Right lobe of liver (tissue), 4 donors: ENCODE measurements at regions not wholly inside any gene's neighbourhood (a gene's known extent, or its start where the extent isn't known, plus 50 kb on each side); places are given as distances from the start of the nearest gene placed in this dataset.

Experiments
- POLR2A ChIP-seq: fragments of 450-650 bp; IDR thresholded peaks from one replicate; pipeline ENCODE4 v1.6.1; 2017; ENCODE audit warnings: antibody characterized with exemption, mild to moderate bottlenecking
- TF ChIP-seq, protein P1 (sequence below), 4 donors: fragments of 200-600 bp in 3 of 4; fragments of 450-650 bp in 1 of 4; IDR thresholded peaks; one replicate each; pipeline versions ENCODE4 v1.5.1 to v1.8.0; 2016 to 2022; ENCODE audit warnings: antibody characterized with exemption in 4 of 4, mild to moderate bottlenecking in 2 of 4
- donor health status: DM: no; HTN: no; CAD: no.
- donor health status: DM: no; HTN: no; CAD: no.
- donor health status: DM: no; HTN: yes; CAD: no.

DNA sequence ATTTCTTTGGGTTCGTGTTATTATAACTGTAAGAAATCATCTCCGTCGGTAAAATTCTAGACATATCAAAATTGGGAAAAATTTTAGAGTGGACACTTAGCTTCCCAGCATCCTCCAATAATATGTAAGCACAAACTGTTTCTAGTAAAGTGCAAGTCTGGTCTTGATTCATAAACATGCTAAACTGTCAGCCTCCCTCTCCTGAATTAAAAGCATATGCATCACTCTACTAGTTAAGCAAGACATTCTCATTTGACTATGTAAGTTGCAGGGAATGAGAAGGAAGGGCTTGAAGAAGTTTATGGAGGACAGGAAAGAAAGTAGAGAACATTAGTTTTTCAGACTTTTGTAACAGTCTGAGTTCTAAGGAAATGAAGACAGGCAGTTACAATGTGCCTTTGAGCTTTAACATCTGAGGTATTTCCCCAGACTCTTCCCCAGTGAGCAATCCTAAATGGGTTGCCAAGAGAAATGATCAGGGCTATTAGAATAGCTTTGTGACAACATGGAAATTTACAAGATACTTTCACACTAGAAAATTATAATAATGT is 90.0 kb downstream of the TYW3 start:
- TF ChIP-seq, protein P1, sequence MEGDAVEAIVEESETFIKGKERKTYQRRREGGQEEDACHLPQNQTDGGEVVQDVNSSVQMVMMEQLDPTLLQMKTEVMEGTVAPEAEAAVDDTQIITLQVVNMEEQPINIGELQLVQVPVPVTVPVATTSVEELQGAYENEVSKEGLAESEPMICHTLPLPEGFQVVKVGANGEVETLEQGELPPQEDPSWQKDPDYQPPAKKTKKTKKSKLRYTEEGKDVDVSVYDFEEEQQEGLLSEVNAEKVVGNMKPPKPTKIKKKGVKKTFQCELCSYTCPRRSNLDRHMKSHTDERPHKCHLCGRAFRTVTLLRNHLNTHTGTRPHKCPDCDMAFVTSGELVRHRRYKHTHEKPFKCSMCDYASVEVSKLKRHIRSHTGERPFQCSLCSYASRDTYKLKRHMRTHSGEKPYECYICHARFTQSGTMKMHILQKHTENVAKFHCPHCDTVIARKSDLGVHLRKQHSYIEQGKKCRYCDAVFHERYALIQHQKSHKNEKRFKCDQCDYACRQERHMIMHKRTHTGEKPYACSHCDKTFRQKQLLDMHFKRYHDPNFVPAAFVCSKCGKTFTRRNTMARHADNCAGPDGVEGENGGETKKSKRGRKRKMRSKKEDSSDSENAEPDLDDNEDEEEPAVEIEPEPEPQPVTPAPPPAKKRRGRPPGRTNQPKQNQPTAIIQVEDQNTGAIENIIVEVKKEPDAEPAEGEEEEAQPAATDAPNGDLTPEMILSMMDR (IDR thresholded peaks at IDR 0.05): no peak
- TF ChIP-seq POLR2A: no peak
